ENCODE measurements at regions not wholly inside any gene's neighbourhood (a gene's known extent, or its start where the extent isn't known, plus 50 kb on each side); places are given as distances from the start of the nearest gene placed in this dataset.
"Not testable (repeated sequence)": the region's sequence is repeated elsewhere in the genome, so short reads cannot be mapped to it uniquely, and the experiment has no call there.

GRCh38 chr7:149995369-149996026 lies 121.7 kb downstream of the ATP6V0E2 start:
- not testable (repeated sequence) for DNase-seq

GRCh38 chr7:150000780-150001599 lies 127.2 kb downstream of the ATP6V0E2 start:
- peak; percentile 4 to 10 for DNase-seq

- DNase-seq: no peak
These were observed 129.6 kb downstream of the ATP6V0E2 start for GRCh38 chr7:150003304-150003810.

DNA sequence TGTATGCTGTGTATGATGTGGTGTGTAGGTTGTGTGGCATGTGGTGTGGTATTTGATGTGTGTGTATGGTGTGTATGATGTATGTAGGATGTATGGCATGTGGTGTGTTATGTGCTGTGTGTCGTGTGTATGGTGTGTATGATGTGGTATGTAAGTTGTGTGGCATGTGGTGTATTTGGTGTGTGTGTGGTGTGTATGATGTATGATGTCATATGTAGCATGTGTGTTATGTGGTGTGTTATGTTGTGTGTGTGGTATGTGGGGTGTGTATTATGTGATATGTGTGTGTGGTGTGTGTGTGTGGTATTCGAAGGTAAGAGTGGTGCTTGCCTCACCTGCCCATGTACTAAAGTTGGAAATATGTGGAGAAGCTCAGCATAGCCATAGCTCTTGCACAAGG lies 130.2 kb downstream of the ATP6V0E2 start:
- DNase-seq: not testable (repeated sequence)

DNA sequence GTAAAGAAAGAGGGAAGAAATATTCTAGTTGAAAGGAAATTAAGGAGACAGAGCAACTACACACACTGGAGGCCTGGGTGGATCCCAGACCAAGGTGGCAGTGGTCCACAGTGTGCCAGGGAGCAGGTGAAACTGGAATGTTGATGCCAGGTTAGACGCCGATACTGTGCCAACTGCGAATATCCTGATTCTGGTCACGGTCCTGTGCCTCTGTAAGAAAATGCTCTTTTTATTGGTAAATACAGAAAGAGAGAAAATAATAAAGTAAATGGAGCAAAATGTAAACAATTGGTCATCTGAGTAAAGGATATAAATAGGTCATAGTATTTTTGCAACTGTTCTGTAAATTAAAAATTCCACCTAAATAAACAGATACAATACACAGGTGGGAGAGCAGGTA lies 131.1 kb downstream of the ATP6V0E2 start:
- DNase-seq: not testable (repeated sequence)

DNA sequence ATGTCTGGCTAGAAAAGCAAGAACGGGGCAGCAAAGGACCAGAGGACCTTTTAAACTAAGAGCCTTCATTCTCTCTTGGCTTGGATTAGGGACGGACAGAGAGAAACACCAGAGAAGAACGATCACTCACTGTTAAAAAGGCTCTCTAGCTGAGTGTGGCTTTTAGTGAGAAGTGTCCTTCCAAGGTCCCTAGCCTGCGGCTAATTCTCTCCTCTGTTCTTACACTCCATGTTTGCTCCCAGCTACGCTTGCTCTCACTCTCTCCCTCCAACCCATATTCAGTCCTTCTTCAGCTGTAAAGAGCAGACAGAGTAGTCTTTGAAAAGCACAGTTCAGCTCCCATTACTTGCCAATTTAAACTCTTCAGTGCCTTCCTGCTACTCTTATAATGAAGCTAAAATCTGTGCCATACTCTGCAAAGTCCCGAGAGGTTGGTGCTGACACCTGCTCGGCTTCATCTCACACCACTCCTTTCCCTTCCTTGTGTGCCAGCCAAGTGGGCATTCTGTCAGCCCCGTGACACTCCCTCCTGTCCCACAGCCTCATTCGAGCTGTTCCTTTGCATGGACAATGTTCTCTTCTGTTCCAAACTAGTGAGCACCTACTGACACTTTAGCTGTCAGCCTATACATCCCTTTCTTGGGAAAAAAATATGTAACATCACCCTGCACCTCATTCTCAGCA lies 136.0 kb downstream of the ATP6V0E2 start:
- not testable (repeated sequence) for DNase-seq

GRCh38 chr7:150016651-150017189 lies 143.0 kb downstream of the ATP6V0E2 start:
- DNase-seq: not testable (repeated sequence)

GRCh38 chr7:150020210-150020609 lies 146.4 kb downstream of the ATP6V0E2 start:
- not testable (repeated sequence) for DNase-seq

DNA sequence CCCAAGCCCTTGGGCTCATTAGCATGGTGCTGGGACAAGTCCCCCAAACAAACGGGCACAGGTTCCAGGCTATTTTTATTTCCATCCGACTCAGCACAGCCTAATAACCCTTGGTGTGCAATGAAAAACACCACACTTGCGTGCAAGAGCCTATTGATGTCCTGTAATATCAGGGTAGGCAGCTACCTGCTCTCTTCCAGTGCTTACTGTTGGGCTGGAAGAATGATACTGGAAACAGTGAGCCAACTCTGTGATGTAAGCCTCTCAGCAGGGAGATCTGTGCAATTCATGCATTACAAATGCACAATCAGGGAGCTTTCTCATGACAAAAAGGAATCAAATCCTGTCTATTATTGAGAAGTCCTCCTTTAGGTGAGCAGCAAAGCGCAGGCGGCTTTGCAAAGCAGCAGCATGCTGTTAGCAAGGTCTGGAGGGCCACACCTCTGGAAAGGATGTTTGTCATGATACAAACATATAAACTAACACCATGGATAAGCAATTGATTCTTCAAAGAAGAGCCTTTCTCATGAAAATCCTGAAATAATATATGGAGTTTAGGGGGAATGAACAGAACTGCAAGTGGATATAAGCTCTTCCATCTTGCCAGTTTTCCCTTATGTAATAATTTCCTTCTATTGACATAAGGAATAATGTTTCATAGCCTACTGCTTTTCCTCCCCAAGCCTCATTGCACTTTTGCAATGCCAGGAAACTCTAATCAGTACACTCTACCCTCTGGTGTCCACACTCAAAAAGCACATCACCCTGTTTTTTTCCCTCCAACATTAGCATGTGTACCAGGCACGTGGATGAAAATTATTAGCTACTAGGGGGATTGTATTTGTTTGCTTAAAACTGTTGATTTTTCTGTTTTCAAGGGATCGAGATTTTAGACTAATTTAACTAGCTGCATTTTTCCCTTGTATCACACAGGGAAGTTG lies 151.1 kb downstream of the ATP6V0E2 start:
- DNase-seq: not testable (repeated sequence)

GRCh38 chr7:150025802-150026201 lies 152.0 kb downstream of the ATP6V0E2 start:
- not testable (repeated sequence) for DNase-seq

DNA sequence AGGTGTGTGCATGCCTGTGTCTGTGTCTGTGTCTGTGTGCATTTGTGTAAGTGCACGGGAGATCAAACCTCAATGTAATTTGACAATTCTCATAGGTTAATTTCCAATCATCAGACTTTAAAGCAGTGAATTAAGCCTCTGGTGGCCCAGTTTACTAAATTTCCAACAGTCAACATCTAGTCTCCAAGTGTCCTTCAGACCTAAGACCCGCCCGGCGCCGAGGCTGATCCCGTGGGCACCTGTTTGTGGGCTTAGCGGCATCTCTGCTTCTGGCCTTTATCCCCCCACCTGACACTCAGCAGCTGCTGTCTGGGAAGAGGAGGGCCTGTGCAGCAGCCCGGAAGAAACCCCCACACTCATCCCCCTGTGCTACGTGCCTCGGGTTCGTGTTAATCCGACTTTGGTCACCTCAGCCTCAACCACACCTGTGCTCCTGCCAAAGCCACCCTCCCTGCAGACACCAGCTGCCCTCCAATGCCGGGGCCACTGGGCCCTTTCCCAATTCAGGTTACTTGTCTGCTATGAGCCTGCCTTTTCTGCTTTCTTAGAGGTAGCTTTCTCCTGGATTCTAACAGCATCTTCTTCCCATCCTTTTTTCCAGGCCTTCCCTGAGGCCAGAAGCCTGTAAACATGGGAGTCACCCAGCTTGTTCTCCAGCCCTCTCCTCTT lies 154.7 kb downstream of the ATP6V0E2 start:
- not testable (repeated sequence) for DNase-seq

GRCh38 chr7:150029013-150029389 lies 155.2 kb downstream of the ATP6V0E2 start:
- DNase-seq: not testable (repeated sequence)

DNA sequence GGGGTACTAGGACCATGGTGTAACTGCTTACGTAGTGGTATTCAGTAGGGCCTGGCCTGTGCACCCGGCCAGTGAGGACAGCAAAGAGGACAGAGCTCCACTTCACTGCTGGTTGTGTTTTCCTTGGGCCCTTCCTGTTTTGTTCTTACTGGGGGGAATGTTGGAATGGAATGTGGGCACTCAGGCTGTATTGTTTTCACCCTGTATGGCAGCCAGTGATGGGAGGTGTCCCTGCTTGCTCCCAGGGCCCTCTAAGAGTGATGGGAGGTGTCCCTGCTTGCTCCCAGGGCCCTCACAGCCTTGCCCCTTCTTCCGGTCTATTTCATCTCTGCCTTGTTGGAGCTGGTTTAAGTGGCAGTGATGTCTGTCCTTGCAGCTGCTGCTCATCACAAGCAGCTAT lies 158.0 kb downstream of the ATP6V0E2 start:
- not testable (repeated sequence) for DNase-seq

GRCh38 chr7:150033711-150034110 lies 159.9 kb downstream of the ATP6V0E2 start:
- not testable (repeated sequence) for DNase-seq

- not testable (repeated sequence) for DNase-seq
These were observed 162.0 kb downstream of the ATP6V0E2 start for GRCh38 chr7:150035769-150036168.

DNA sequence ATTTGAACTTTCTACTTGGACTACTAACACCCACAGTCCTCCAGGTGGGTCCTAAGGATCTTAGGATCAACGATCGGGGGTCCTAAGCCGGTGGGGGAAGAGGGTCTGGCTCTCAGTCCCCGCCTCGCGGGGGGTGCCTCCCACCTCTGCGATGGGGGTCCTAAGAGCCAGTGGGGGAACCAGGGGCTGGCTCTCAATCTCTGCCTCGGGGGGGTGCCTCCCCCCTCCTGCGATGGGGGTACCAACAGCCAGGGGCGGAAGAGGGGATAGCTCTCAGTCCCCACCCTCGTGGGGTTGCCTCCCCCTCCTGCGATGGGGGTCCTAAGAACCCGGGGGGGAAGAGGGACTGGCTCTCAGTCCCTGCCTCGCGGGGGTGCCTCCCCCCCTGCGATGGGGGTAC lies 165.3 kb downstream of the ATP6V0E2 start:
- DNase-seq: not testable (repeated sequence)

- not testable (repeated sequence) for DNase-seq
These were observed 168.5 kb downstream of the ATP6V0E2 start for GRCh38 chr7:150042281-150042680.

DNA sequence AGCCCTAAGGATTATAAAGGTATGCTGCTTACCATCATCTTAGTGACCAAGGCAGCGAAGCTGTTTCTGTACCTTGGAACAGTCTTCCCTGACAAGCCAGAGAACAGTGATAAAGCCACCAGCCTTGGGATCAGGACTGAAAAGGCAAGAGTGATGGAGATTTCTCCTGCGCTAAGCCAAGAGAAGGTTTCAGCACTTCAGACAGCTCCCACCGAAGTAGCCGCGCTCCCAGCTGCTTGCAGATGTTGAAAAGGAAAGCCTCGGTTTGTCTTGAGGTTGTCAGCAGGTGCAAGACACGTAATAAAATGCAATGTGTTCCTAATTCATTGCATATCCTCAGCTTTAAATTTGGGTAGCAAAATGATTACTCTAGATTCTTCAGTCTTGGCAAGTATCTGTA lies 171.0 kb downstream of the ATP6V0E2 start:
- peak; percentile 64 to 69 for DNase-seq

GRCh38 chr7:150045596-150045995 lies 171.8 kb downstream of the ATP6V0E2 start:
- peak; percentile 7 to 9 for DNase-seq

DNA sequence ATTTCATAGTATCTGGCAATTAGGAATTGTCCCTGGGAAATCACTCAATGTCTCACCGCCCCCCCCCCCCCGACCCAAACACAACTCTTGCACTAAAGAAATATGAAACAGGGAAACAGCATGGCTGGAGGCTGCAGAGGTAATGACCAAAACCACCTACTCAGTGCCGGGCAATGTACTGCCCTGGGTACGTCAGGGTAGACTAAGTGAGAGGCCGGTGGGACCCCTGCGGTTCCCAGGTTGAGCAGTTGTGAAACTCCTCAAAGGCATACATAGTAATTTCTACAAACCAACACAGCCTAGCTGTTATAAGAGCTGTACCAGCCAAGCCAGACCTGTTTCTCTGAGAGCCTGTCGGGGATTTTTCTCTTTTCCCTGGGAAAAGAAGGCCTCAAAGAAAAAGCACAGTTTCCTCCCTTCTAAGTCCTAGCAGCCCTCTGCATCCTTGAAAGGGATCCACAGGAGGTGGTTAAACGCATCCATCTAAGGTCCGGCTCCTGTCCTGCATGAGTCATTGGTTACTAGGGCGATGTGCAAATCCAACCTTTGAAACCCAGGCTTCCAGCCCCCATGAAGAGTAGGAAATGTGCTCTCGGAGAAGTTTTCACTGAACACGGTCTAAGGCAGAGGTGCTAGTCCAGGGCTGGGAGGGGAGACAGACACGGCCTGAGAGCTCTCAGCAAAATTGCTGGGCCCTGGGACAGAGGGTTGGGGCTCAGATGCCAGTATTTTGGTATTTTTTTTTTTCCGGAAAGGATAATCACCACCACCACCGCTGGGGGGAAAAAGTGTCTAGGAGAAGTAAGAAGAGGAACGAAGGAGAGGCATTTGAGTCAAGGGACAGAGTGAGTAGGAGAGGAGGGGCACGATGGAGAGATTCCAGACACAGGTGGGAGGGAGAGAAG lies 172.8 kb downstream of the ATP6V0E2 start:
- peak in 1 of 2 experiments; percentile 25 for DNase-seq
